ENCODE measurements at regions not wholly inside any gene's neighbourhood (a gene's known extent, or its start where the extent isn't known, plus 50 kb on each side); places are given as distances from the start of the nearest gene placed in this dataset.

- ATAC-seq (ENCODE audit: insufficient number of reproducible peaks, low FRiP score, low read depth) (no peak), DNase-seq (ENCODE audit: low spot score) (no peak)
- Histone ChIP-seq H3K9me3 (peaks cover 7% of the 10 kb centered on the region), H3K36me3 (no peaks in the 10 kb centered on the region), H3K4me1 (ENCODE audit: control insufficient read depth in 1 of 2, low read depth in 2 of 2) (no peaks in the 10 kb centered on the region), H3K4me3 (no peak overlapping the region), H3K27me3 (replicated peaks; ENCODE audit: insufficient read depth) (no peaks in the 10 kb centered on the region), H3K27ac (no peak overlapping the region)
- TF ChIP-seq CTCF (IDR thresholded peaks at IDR 0.05): no peak
Measured at GRCh38 chr11:127491589-127491988, 491.0 kb upstream of the KIRREL3 start.

GRCh38 chr11:127490896-127491295, 490.3 kb upstream of the KIRREL3 start:
- H3K27ac ChIP-seq: no peak overlapping the region
- no peak overlapping the region for H3K4me3 ChIP-seq
- TF ChIP-seq CTCF (IDR thresholded peaks at IDR 0.05): no peak
- ATAC-seq (ENCODE audit: insufficient number of reproducible peaks, low FRiP score, low read depth) (no peak), DNase-seq (ENCODE audit: low spot score) (no peak)
- H3K9me3 ChIP-seq: peaks cover 7% of the 10 kb centered on the region
- no peaks in the 10 kb centered on the region for H3K4me1 ChIP-seq (ENCODE audit: control insufficient read depth in 1 of 2, low read depth in 2 of 2)
- H3K36me3 ChIP-seq: no peaks in the 10 kb centered on the region
- H3K27me3 ChIP-seq (replicated peaks; ENCODE audit: insufficient read depth): no peaks in the 10 kb centered on the region

- no peaks in the 10 kb centered on the region for H3K4me1 ChIP-seq (ENCODE audit: control insufficient read depth in 1 of 2, low read depth in 2 of 2)
- H3K27ac ChIP-seq: no peak overlapping the region
- no peak for TF ChIP-seq CTCF (IDR thresholded peaks at IDR 0.05)
- H3K9me3 ChIP-seq: no peaks in the 10 kb centered on the region
- H3K27me3 ChIP-seq (replicated peaks; ENCODE audit: insufficient read depth): no peaks in the 10 kb centered on the region
- no peak for ATAC-seq (ENCODE audit: insufficient number of reproducible peaks, low FRiP score, low read depth)
- no peaks in the 10 kb centered on the region for H3K36me3 ChIP-seq
- no peak overlapping the region for H3K4me3 ChIP-seq
- DNase-seq (ENCODE audit: low spot score): no peak
Measured at GRCh38 chr11:127485541-127485940, 485.0 kb upstream of the KIRREL3 start.

GRCh38 chr11:127481391-127481790, 480.8 kb upstream of the KIRREL3 start:
- Histone ChIP-seq H3K27me3 (replicated peaks; ENCODE audit: insufficient read depth) (no peaks in the 10 kb centered on the region), H3K4me1 (ENCODE audit: control insufficient read depth in 1 of 2, low read depth in 2 of 2) (no peaks in the 10 kb centered on the region), H3K4me3 (no peak overlapping the region), H3K27ac (no peak overlapping the region), H3K9me3 (no peaks in the 10 kb centered on the region), H3K36me3 (no peaks in the 10 kb centered on the region)
- TF ChIP-seq CTCF (IDR thresholded peaks at IDR 0.05): no peak
- DNase-seq (ENCODE audit: low spot score) (no peak), ATAC-seq (ENCODE audit: insufficient number of reproducible peaks, low FRiP score, low read depth) (no peak)

- no peak for DNase-seq (ENCODE audit: low spot score)
- Histone ChIP-seq H3K27me3 (replicated peaks; ENCODE audit: insufficient read depth) (no peaks in the 10 kb centered on the region), H3K4me3 (no peak overlapping the region), H3K4me1 (ENCODE audit: control insufficient read depth in 1 of 2, low read depth in 2 of 2) (no peaks in the 10 kb centered on the region), H3K9me3 (no peaks in the 10 kb centered on the region), H3K27ac (no peak overlapping the region), H3K36me3 (no peaks in the 10 kb centered on the region)
- TF ChIP-seq CTCF (IDR thresholded peaks at IDR 0.05): no peak
- ATAC-seq (ENCODE audit: insufficient number of reproducible peaks, low FRiP score, low read depth): no peak
Measured at GRCh38 chr11:127478826-127479225, 478.3 kb upstream of the KIRREL3 start.
